ENCODE measurements at regions not wholly inside any gene's neighbourhood (a gene's known extent, or its start where the extent isn't known, plus 50 kb on each side); places are given as distances from the start of the nearest gene placed in this dataset.

GRCh38 chr1:58430421-58431275 lies 115.9 kb downstream of the OMA1 start:
- no peak for DNase-seq

- DNase-seq, result no peak
Observed at GRCh38 chr1:58426918-58427317, 119.6 kb downstream of the OMA1 start.

GRCh38 chr1:58422436-58422835 lies 124.1 kb downstream of the OMA1 start:
- DNase-seq, result no peak

- DNase-seq, result no peak
Observed at GRCh38 chr1:58418283-58419228, 128.0 kb downstream of the OMA1 start.

GRCh38 chr1:58412071-58412580 lies 134.4 kb downstream of the OMA1 start:
- DNase-seq, result no peak

GRCh38 chr1:58409890-58410289 lies 136.6 kb downstream of the OMA1 start:
- no peak for DNase-seq

GRCh38 chr1:58409336-58409735 lies 137.2 kb downstream of the OMA1 start:
- no peak for DNase-seq

GRCh38 chr1:58406301-58407071 lies 140.0 kb downstream of the OMA1 start:
- DNase-seq, result no peak

- DNase-seq, result no peak
Observed at GRCh38 chr1:58405660-58406059, 140.9 kb downstream of the OMA1 start.

- DNase-seq, result no peak
Observed at GRCh38 chr1:58403894-58404293, 142.6 kb downstream of the OMA1 start.

GRCh38 chr1:58402444-58402843 lies 144.1 kb downstream of the OMA1 start:
- DNase-seq, result no peak

GRCh38 chr1:58401991-58402390 lies 144.5 kb downstream of the OMA1 start:
- no peak for DNase-seq

GRCh38 chr1:58399176-58399575 lies 147.3 kb downstream of the OMA1 start:
- DNase-seq, result no peak

- DNase-seq, result no peak
Observed at GRCh38 chr1:58398714-58399113, 147.8 kb downstream of the OMA1 start.

GRCh38 chr1:58397187-58397820 lies 149.2 kb downstream of the OMA1 start:
- no peak for DNase-seq

GRCh38 chr1:58396150-58396549 lies 150.4 kb downstream of the OMA1 start:
- DNase-seq, result no peak

GRCh38 chr1:58395355-58395754 lies 151.2 kb downstream of the OMA1 start:
- no peak for DNase-seq

- DNase-seq, result no peak
Observed at GRCh38 chr1:58392083-58392482, 154.4 kb downstream of the OMA1 start.

- DNase-seq, result no peak
Observed at GRCh38 chr1:58391514-58391913, 155.0 kb downstream of the OMA1 start.

GRCh38 chr1:58391056-58391455 lies 155.5 kb downstream of the OMA1 start:
- DNase-seq, result no peak

- DNase-seq, result no peak
Observed at GRCh38 chr1:58390091-58390490, 156.4 kb downstream of the OMA1 start.

GRCh38 chr1:58380345-58380744 lies 166.2 kb downstream of the OMA1 start:
- DNase-seq, result no peak
